ENCODE measurements at regions not wholly inside any gene's neighbourhood (a gene's known extent, or its start where the extent isn't known, plus 50 kb on each side); places are given as distances from the start of the nearest gene placed in this dataset.

DNA sequence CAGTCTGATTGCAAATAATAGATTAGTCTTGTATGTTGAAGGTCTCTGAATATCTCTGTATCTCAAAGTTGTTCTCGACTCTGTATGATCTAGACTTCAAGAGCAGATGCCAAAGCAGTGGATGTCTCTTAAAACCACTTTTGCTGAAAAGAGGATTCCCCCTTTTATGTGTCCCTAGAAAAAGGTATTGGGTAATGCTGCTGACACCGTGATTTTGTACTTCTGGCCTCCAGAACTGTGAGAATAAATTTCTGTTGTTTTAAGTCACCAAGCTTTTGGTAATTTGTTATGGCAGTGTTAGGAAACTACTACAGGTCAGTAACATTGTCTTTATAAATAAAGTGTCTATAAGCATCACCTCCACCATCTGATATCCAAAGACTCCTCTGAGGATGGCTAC, 85.3 kb upstream of the PIK3R1 start:
- no peak overlapping the region for H3K27ac Mint-ChIP-seq (ENCODE audit: unreplicated experiment)
- no peaks in the 10 kb centered on the region for H3K9me3 Mint-ChIP-seq (ENCODE audit: unreplicated experiment)
- TF ChIP-seq CTCF (IDR thresholded peaks at IDR 0.05) = no peak
- peaks cover 5% of the 10 kb centered on the region for H3K4me1 Mint-ChIP-seq (ENCODE audit: unreplicated experiment)
- no peaks in the 10 kb centered on the region for H3K36me3 Mint-ChIP-seq (ENCODE audit: unreplicated experiment)
- H3K4me3 Mint-ChIP-seq (ENCODE audit: unreplicated experiment) = no peak overlapping the region
- H3K27me3 Mint-ChIP-seq (ENCODE audit: unreplicated experiment) = peaks cover 19% of the 10 kb centered on the region
- no peak for DNase-seq (ENCODE audit: extremely low spot score, unreplicated experiment)

DNA sequence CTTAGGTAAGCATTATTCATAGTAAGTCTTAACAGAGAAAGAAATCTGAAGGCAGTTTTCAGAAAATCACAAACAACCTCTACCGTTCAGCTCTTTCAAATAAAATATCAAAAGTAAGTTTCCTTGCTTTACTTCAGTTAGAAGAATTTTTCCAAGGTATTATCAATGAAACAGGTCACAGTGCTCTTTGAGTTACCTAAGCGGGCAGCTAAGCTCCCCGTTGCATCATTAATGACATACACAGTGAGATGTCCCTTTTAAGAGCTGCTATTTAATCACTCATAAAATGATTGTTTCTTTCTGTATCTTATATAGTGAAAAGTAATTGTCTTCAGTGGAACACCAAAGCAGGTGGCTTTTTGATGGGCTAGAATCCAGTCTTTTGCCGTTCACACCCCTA, 86.2 kb upstream of the PIK3R1 start:
- Mint-ChIP-seq H3K27ac (ENCODE audit: unreplicated experiment) (no peak overlapping the region), H3K36me3 (ENCODE audit: unreplicated experiment) (no peaks in the 10 kb centered on the region), H3K4me3 (ENCODE audit: unreplicated experiment) (no peak overlapping the region), H3K4me1 (ENCODE audit: unreplicated experiment) (peaks cover 5% of the 10 kb centered on the region), H3K27me3 (ENCODE audit: unreplicated experiment) (peaks cover 16% of the 10 kb centered on the region), H3K9me3 (ENCODE audit: unreplicated experiment) (no peaks in the 10 kb centered on the region)
- DNase-seq (ENCODE audit: extremely low spot score, unreplicated experiment) = no peak
- no peak for TF ChIP-seq CTCF (IDR thresholded peaks at IDR 0.05)

DNA sequence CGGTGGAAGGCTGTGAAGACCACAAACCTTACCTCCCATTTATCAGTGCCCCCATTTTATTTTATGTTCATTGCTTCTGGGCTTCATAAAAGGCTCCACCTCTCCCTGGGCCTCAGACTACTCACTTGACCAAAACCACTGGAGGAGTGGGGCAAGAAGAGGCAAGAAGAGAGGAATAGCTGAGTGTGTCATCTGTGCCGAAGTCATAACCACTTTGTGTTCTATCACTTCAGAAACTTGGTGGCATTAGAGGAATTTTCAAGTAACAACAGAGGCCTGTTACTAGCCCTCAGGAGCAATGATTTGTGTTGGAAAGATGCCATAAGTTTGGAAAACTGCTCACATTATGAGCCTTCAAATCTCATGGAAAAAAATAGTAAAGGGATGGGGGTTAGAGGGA, 88.7 kb upstream of the PIK3R1 start:
- H3K27me3 Mint-ChIP-seq (ENCODE audit: unreplicated experiment) = peaks cover 30% of the 10 kb centered on the region
- no peak for TF ChIP-seq CTCF (IDR thresholded peaks at IDR 0.05)
- no peak overlapping the region for H3K4me3 Mint-ChIP-seq (ENCODE audit: unreplicated experiment)
- no peaks in the 10 kb centered on the region for H3K36me3 Mint-ChIP-seq (ENCODE audit: unreplicated experiment)
- peaks cover 5% of the 10 kb centered on the region for H3K4me1 Mint-ChIP-seq (ENCODE audit: unreplicated experiment)
- no peaks in the 10 kb centered on the region for H3K9me3 Mint-ChIP-seq (ENCODE audit: unreplicated experiment)
- no peak for DNase-seq (ENCODE audit: extremely low spot score, unreplicated experiment)
- H3K27ac Mint-ChIP-seq (ENCODE audit: unreplicated experiment) = no peak overlapping the region

GRCh38 chr5:68122439-68123328, 92.9 kb upstream of the PIK3R1 start:
- TF ChIP-seq CTCF (IDR thresholded peaks at IDR 0.05) = no peak
- H3K4me1 Mint-ChIP-seq (ENCODE audit: unreplicated experiment) = peaks cover 5% of the 10 kb centered on the region
- no peak for DNase-seq (ENCODE audit: extremely low spot score, unreplicated experiment)
- H3K9me3 Mint-ChIP-seq (ENCODE audit: unreplicated experiment) = no peaks in the 10 kb centered on the region
- H3K4me3 Mint-ChIP-seq (ENCODE audit: unreplicated experiment) = no peak overlapping the region
- no peak overlapping the region for H3K27ac Mint-ChIP-seq (ENCODE audit: unreplicated experiment)
- no peaks in the 10 kb centered on the region for H3K36me3 Mint-ChIP-seq (ENCODE audit: unreplicated experiment)
- H3K27me3 Mint-ChIP-seq (ENCODE audit: unreplicated experiment) = peaks cover 37% of the 10 kb centered on the region

- Mint-ChIP-seq H3K4me3 (ENCODE audit: unreplicated experiment) (no peak overlapping the region), H3K9me3 (ENCODE audit: unreplicated experiment) (no peaks in the 10 kb centered on the region), H3K36me3 (ENCODE audit: unreplicated experiment) (no peaks in the 10 kb centered on the region), H3K4me1 (ENCODE audit: unreplicated experiment) (no peaks in the 10 kb centered on the region), H3K27me3 (ENCODE audit: unreplicated experiment) (peaks cover 52% of the 10 kb centered on the region), H3K27ac (ENCODE audit: unreplicated experiment) (no peak overlapping the region)
- DNase-seq (ENCODE audit: extremely low spot score, unreplicated experiment) = no peak
- TF ChIP-seq CTCF (IDR thresholded peaks at IDR 0.05) = no peak
Observed at GRCh38 chr5:68116868-68117411, 98.6 kb upstream of the PIK3R1 start.

Measured in osteocyte (in vitro differentiated cells).